Activated T-cell treated with anti-CD3 and anti-CD28 coated beads, Interleukin-2, amount 50 U/mL, for 72 hours (primary cell): ENCODE measurements at regions not wholly inside any gene's neighbourhood (a gene's known extent, or its start where the extent isn't known, plus 50 kb on each side); places are given as distances from the start of the nearest gene placed in this dataset.

Source experiments
- ATAC-seq, 2 donors: fragments of 150-1000 bp; cut with Tn5 transposase; replicated peaks in 1 of 2; 2 replicates each; pipeline ENCODE4 v1.10.0; 2021; ENCODE audit warnings: moderate library complexity in 2 of 2, mild to moderate bottlenecking in 1 of 2
- DNase-seq, 2 donors: peaks; one replicate each; pipeline ENCODE4 v3.0.0; 2021 to 2022; ENCODE audit warnings: mixed read lengths in 1 of 2
- H3K27ac Mint-ChIP-seq: one replicate; pipeline ENCODE4 v1.8.0; 2022; ENCODE audit warnings: mild to moderate bottlenecking, moderate library complexity, mixed read lengths
- H3K27me3 Mint-ChIP-seq: one replicate; pipeline ENCODE4 v1.8.0; 2022; ENCODE audit warnings: low read depth, mixed read lengths
- H3K36me3 Mint-ChIP-seq, 2 donors: one replicate each; pipeline ENCODE4 v1.8.0; 2022; ENCODE audit warnings: mixed read lengths in 2 of 2, mild to moderate bottlenecking in 1 of 2; ENCODE audit not compliant: insufficient read depth in 2 of 2
- H3K4me1 Mint-ChIP-seq: one replicate; pipeline ENCODE4 v1.8.0; 2022; ENCODE audit warnings: low read depth, mixed read lengths
- H3K4me3 Mint-ChIP-seq, 2 donors: one replicate each; pipeline ENCODE4 v1.8.0; 2022; ENCODE audit warnings: mild to moderate bottlenecking in 2 of 2, mixed read lengths in 2 of 2, moderate library complexity in 2 of 2
- H3K9me3 Mint-ChIP-seq, 2 donors: one replicate each; pipeline ENCODE4 v1.8.0; 2022; ENCODE audit warnings: mixed read lengths in 2 of 2

DNA sequence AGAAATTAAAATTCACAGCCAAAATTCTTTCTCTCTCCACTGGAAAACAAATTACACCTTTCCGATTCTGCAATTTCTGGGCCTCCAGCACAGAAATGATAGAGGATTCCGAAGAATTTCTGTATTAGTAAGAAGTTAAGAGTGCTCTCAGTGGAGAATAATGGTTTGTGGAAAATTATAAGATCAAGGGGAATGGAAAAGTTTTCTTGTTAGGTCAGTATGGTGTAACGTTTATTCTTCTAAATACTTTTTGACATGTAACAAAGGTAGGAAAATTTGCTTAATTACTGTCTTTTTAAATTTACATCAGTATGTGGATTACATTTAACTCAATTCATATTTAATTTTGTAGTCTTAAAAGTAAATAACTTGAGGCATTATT, 288.3 kb upstream of the NFE2L3 start:
- H3K36me3 Mint-ChIP-seq, result peaks cover 3 to 17% of the 10 kb centered on the region in 2 donors
- H3K4me3 Mint-ChIP-seq, result peak overlapping the region; percentile 8 to 69
- no peak overlapping the region for H3K27ac Mint-ChIP-seq
- peaks cover 48% of the 10 kb centered on the region for H3K4me1 Mint-ChIP-seq
- ATAC-seq (no peak), DNase-seq (no peak)
- H3K9me3 Mint-ChIP-seq, result peaks cover 0 to 3% of the 10 kb centered on the region in 2 donors
- peaks cover 50% of the 10 kb centered on the region for H3K27me3 Mint-ChIP-seq

DNA sequence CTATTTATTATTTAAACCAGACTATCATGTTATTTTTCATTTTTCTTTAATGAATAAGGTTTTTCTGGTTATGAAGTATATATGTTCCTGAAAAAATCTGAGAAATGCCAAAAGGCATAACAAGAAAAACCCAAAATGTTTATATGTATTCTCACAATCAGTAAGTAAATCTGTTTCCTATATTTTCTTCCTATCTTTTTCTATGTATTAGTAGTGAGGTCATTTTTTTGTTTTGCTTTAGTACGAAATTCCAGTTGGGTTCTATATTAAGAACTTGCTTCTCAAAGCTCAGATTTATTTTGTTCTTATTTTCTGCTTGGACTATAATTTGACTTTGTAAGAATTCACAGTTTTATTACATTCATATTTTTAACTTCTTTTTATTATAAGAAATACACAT, 287.5 kb upstream of the NFE2L3 start:
- Mint-ChIP-seq H3K27ac (no peak overlapping the region), H3K9me3 (peaks cover 0 to 3% of the 10 kb centered on the region in 2 donors), H3K36me3 (peaks cover 3 to 10% of the 10 kb centered on the region in 2 donors), H3K4me1 (peaks cover 40% of the 10 kb centered on the region), H3K4me3 (no peak overlapping the region), H3K27me3 (peaks cover 57% of the 10 kb centered on the region)
- ATAC-seq (no peak), DNase-seq (no peak)

DNA sequence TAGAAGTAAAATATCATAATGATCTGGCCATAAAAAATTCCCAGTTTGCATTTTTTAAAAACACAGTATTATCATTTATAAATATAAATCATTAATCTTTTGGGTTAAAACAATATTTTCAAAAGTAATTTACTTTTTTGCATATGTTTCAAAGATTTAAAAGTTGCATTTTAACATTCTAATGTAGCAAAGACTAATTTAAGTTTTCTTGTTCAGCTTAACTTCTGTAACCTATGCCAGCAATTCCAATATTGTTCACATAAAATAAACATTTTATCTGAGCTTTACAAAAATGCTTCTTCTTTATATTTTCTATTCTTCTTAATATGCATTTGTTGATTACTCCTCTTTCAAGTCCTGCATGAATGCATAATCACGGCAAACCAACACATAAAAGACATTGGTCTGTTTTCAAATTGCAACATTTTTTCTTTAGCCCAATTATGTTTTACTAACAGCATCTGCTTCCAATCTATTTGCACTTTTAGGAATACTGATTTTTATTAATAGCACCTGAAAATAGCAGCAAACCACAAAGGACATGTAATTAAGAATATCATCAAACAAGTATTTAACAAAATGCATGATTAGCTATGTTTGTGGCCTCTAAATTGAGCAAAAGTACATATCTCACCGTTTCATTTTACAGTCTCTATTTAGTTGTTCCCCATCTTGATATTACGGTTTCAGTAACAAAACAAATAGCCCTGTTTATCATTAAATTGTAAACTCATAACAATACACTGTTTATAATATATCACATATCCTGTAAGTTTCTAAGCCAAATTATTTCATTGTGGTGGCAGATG, 286.9 kb upstream of the NFE2L3 start:
- no peak overlapping the region for H3K27ac Mint-ChIP-seq
- no peak for ATAC-seq
- DNase-seq, result no peak

DNA sequence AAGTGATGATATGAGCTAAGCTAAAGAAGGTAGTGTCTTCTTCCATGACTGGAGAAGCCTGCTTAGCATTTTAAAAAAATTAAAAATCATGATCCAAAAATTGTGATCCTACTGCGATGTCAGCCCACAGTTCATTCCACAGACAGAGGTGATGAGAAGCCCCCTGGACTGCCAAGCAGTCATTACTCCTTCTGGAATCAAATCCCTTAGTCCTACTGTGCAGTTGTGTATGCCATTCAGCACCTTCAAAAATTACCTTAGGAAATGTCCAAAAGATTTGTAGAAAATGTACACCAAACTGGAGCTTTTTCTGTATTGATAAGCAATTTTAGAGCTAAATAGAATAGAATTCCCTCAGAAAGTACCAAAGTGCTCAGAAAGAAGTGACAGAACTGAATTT, 283.5 kb upstream of the NFE2L3 start:
- DNase-seq, result no peak
- no peaks in the 10 kb centered on the region for H3K9me3 Mint-ChIP-seq
- H3K36me3 Mint-ChIP-seq, result no peaks in the 10 kb centered on the region
- no peak overlapping the region for H3K27ac Mint-ChIP-seq
- H3K4me1 Mint-ChIP-seq, result peaks cover 4% of the 10 kb centered on the region
- no peak overlapping the region for H3K4me3 Mint-ChIP-seq
- ATAC-seq, result no peak
- H3K27me3 Mint-ChIP-seq, result peaks cover 69% of the 10 kb centered on the region

More for the DNA sequence above, 286.9 kb upstream of the NFE2L3 start:
- H3K4me1 Mint-ChIP-seq, result peaks cover 34% of the 10 kb centered on the region
- peaks cover 0 to 3% of the 10 kb centered on the region in 2 donors for H3K9me3 Mint-ChIP-seq
- peaks cover 64% of the 10 kb centered on the region for H3K27me3 Mint-ChIP-seq
- H3K4me3 Mint-ChIP-seq, result no peak overlapping the region
- H3K36me3 Mint-ChIP-seq, result peaks cover 3 to 6% of the 10 kb centered on the region in 2 donors

DNA sequence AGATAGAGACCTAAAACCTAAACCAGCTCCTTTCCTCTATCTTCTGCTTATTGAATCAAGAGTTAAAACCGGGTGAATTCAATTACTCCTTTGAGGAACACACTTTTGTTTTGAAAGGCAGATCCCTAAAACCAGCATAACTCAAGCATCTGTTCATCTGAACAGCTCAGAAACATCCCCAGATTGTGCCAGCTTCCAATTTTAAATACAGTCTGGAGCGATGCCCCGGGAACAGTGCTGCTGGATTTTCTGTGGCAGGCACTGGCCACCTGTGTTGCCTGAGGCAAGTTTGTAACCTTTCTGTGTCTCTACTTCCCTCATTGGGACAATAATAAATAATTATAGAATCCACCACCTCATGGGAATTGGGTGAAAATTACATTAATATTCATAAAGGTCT, 281.4 kb upstream of the NFE2L3 start:
- Mint-ChIP-seq H3K4me1 (no peaks in the 10 kb centered on the region), H3K9me3 (peaks cover 1 to 2% of the 10 kb centered on the region in 2 donors), H3K27ac (no peak overlapping the region), H3K36me3 (peaks cover 0 to under 1% of the 10 kb centered on the region in 2 donors), H3K4me3 (no peak overlapping the region), H3K27me3 (peaks cover 66% of the 10 kb centered on the region)
- ATAC-seq, result no peak
- no peak for DNase-seq

DNA sequence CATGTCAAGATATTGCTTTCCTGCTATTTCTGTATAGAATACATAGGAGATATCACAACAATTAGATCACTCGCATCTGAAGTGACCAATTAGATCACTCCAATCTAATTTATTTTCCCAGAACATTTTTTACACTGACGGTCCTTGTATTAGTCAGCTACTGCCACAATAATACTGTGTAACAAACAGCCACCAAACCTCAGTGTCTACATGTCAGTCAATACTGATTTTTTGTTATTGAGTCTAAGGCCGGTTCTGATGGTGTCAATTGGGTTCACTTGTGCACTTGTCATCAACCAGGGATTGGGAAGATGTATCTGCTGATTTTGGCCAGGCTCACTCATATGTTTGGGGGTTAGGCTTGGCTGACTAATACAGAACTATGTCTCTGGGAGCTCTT, 275.9 kb upstream of the NFE2L3 start:
- Mint-ChIP-seq H3K4me1 (no peaks in the 10 kb centered on the region), H3K4me3 (no peak overlapping the region), H3K27ac (no peak overlapping the region), H3K27me3 (peaks cover 51% of the 10 kb centered on the region), H3K9me3 (peaks cover 2 to 3% of the 10 kb centered on the region in 2 donors), H3K36me3 (peaks cover 0 to 2% of the 10 kb centered on the region in 2 donors)
- ATAC-seq (no peak), DNase-seq (no peak)

DNA sequence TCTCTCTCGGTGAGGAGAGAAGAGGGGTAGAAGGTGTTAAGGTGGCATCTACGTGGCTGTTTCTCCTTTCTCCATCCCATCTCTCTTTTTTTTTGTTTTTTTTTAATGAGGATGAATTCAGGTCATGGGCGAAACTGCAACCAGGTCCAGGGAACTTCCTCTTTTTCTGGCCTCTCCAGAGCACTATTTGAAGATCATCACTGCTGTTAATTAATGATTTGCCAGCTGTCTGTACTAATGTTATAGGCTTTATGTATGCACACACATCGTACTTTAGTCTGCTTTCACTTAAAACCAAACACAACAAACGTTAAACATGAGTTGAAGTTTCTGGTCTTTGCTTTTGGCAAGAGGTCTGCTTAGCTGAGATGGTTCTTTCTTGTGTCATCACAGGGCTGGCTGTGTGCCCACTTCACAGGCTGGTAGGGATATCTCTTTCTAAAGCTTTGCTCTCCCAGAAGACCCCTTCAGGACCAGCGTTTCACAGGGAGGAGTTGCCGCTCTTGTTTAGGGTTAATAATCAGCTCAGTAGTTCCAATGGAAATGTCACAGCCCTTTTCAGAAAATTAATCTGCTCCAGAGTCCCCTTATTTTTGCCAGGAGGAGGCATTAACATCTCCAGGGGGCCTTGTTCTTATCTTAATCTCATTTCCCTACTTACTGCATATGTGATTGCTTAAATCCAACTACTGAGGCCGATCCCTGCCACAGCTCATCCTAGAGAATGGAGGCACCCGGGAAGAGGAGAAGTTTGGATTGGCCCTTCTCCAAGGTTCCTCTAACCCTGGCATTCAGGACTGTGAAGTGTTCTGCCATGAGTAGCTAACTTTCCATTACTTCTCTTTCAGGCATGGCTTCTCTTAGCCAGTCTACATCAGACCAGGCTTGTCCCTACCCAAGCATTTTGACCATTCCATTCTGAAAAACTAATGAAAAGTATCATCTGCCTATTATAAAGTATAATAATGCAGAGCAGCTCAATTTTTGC, 273.9 kb upstream of the NFE2L3 start:
- no peak overlapping the region for H3K4me3 Mint-ChIP-seq
- peaks cover 49% of the 10 kb centered on the region for H3K27me3 Mint-ChIP-seq
- no peaks in the 10 kb centered on the region for H3K4me1 Mint-ChIP-seq
- H3K9me3 Mint-ChIP-seq, result peaks cover 2 to 3% of the 10 kb centered on the region in 2 donors
- ATAC-seq (no peak), DNase-seq (no peak)
- H3K36me3 Mint-ChIP-seq, result peaks cover 0 to 2% of the 10 kb centered on the region in 2 donors
- no peak overlapping the region for H3K27ac Mint-ChIP-seq

DNA sequence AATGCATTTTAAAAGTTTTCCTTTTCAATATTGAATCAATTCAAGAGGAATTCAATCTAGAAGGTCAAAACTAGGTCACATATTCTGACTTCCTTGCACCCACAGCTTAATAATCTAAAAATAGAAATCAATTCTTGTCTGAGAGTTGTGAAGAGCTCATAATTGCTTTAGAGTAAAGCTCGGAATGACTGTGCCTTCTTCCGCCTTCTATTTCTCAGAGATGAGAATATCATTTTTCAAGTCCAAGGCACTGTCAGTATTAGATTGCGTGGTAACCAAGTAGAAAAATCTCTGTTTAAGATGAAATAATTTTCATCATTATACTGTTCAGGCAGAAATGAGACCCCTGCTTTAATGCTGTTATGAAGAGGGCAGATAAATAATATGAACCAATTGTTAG, 272.2 kb upstream of the NFE2L3 start:
- Mint-ChIP-seq H3K27ac (no peak overlapping the region), H3K27me3 (peaks cover 43% of the 10 kb centered on the region)

DNA sequence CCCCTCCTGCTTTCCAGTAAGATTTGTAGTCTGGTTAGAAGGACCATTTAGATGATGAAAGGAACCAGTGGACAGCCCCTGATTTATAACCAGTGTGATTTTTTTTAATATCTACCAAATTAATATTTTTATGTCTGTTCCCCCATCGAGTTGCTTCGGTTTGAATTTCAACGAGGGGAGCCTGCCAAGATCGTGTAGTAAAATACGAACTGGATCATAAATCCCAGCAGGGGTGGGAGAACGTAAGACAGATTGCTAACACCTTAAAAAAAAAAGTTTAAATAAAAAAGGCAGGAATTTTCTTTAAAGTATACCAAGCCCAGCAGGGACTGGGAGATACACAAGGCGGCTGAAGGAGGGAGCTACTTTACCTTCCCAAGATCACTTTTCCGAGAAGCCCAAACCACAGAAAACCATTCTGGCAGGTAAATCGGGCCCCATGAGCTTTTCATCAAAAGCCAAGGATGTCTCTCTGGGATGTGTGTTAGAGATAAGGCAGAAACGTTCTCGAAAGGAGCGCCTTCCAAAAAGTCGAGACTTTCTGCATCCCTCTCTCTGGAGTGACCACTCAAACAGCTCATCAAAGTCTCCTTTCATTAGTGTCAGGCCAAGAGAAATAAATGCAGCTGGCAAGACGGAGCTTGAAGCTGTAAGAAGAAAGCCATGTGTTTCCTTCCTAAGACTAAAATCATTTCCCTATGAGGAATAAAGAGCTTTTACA, 270.5 kb upstream of the NFE2L3 start:
- Mint-ChIP-seq H3K4me3 (no peak overlapping the region), H3K36me3 (no peaks in the 10 kb centered on the region), H3K27me3 (peaks cover 39% of the 10 kb centered on the region), H3K9me3 (no peaks in the 10 kb centered on the region), H3K4me1 (peaks cover 3% of the 10 kb centered on the region), H3K27ac (no peak overlapping the region)
- DNase-seq (no peak), ATAC-seq (no peak)

More for the DNA sequence above, 272.2 kb upstream of the NFE2L3 start:
- Mint-ChIP-seq H3K36me3 (peaks cover 0 to 2% of the 10 kb centered on the region in 2 donors), H3K9me3 (peaks cover 2 to 3% of the 10 kb centered on the region in 2 donors), H3K4me1 (no peaks in the 10 kb centered on the region), H3K4me3 (no peak overlapping the region)
- no peak for DNase-seq
- no peak for ATAC-seq

DNA sequence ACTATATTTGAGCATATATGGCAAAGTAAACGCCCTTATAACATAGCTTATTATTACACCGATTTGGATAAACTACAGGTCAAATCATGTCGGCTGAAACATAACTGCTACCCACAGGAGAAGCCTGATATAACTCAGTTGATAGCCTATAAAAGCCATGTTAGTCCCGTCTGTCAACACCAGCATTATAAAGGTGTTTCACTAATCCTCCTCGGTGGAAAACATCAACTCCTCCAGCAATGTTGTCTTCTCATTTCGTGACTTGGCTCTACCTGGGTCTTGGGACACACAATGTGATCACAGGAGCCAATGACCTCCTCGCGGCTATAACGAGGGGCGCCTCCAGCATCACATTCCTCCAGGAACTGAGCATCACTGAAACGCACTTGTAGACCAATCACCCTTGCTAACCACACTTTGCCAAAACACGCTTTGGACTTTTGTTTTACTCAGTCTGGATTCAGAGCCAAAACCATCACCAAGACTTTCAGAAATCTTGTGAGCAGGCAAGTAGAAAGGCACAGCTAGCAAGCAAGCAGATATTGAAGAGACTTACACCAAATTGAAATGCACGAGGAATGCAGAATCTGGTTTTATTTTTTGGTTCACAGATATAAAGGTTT, 269.7 kb upstream of the NFE2L3 start:
- Mint-ChIP-seq H3K9me3 (no peaks in the 10 kb centered on the region), H3K27ac (no peak overlapping the region), H3K4me3 (no peak overlapping the region), H3K4me1 (peaks cover 5% of the 10 kb centered on the region), H3K27me3 (peaks cover 31% of the 10 kb centered on the region), H3K36me3 (no peaks in the 10 kb centered on the region)
- DNase-seq (no peak), ATAC-seq (no peak)

DNA sequence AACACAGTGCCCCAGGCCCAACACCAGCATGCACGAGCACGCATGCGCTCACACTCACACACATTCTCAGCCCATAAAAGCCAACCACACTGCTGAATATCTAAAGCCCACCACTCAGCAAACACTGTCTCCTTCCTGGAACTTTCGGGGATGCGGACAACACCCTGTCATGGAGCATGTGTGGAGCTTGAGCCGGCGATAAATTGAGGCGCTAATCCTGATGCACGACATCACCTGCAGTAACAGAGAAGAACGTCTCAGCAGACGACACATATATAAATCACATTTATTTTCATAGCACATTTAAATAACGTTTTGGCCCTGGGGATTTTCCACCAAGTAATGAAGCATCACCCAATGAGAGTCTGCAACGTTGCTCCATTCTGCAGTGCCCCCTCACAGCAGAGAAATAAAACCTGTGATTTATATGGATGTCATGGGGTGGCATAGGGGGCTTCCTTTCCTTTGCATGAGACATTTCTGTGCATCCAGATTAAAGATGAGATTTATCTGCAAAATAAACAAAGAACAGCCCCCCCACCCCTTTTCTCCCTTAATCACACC, 267.7 kb upstream of the NFE2L3 start:
- Mint-ChIP-seq H3K27me3 (peaks cover 25% of the 10 kb centered on the region), H3K4me1 (peaks cover 5% of the 10 kb centered on the region), H3K9me3 (no peaks in the 10 kb centered on the region), H3K4me3 (no peak overlapping the region), H3K36me3 (no peaks in the 10 kb centered on the region), H3K27ac (no peak overlapping the region)
- ATAC-seq (no peak), DNase-seq (no peak)

DNA sequence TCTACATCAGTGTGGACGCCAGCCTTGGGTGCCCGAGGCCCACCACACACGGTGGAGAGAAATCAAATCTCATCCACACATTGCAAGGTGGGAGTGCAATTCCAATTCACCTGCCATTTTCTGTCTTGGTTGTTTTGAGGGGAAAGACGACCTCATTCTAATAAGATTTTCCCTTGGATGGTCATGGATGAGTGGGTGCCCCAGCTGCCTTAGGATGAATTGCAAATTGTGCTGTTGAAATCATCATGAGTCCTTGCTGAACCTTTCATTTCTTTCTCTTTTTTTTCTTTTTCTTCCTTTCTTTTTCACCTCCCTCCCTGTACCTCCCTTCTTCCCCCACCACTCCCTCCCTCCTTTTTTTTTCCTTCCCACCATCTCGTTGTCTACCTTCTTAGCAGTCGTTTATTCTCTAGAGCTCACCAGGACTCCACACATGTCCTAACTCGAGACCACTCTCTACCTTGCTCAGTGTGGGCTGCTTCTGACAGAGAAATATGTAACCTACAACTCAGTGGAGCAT, 266.9 kb upstream of the NFE2L3 start:
- peaks cover 33% of the 10 kb centered on the region for H3K27me3 Mint-ChIP-seq
- no peaks in the 10 kb centered on the region for H3K36me3 Mint-ChIP-seq
- DNase-seq, result no peak
- no peak overlapping the region for H3K4me3 Mint-ChIP-seq
- H3K4me1 Mint-ChIP-seq, result peaks cover 5% of the 10 kb centered on the region
- ATAC-seq, result no peak
- H3K27ac Mint-ChIP-seq, result no peak overlapping the region
- no peaks in the 10 kb centered on the region for H3K9me3 Mint-ChIP-seq
